ENCODE measurements at regions not wholly inside any gene's neighbourhood (a gene's known extent, or its start where the extent isn't known, plus 50 kb on each side); places are given as distances from the start of the nearest gene placed in this dataset.

DNA sequence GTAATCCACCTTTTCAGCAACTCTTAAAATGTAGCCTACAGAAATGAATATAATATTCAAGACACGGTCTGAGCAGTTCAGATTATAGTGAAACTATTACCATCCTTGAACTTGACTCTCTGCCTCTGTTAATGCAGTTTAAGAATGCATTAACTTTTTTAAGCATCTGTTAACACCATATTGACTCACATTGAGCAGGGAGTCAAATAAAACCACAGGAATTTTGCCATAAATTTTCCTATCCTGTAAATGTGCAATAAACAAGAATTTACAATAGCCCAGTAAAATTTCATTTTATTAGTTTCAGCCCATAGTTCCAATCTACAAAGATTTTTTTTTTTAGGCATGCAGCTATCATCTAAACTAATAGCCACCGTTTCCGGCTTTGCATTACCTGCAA lies 239.2 kb upstream of the DEFB112 start:
- DNase-seq (ENCODE audit: low spot score): no peak
- no peaks in the 10 kb centered on the region for H3K36me3 ChIP-seq (ENCODE audit: insufficient read depth, low read length, poor library complexity, severe bottlenecking)
- no peak for TF ChIP-seq CTCF (conservative IDR thresholded peaks at IDR 0.05; ENCODE audit: low read depth, low read length)
- no peak for TF ChIP-seq EZH2 (IDR thresholded peaks at IDR 0.05; ENCODE audit: borderline replicate concordance, low read depth, low read length, poor library complexity, severe bottlenecking)
- CTCF ChIA-PET: no interaction called here
- no peak overlapping the region for H3K27ac ChIP-seq (ENCODE audit: low read depth, low read length, poor library complexity, severe bottlenecking)
- no peaks in the 10 kb centered on the region for H3K4me1 ChIP-seq (ENCODE audit: insufficient read depth, low read length, poor library complexity, severe bottlenecking)
- POLR2A ChIA-PET (ENCODE audit: low non-redundant PET): no interaction called here
- H3K27me3 ChIP-seq (replicated peaks; ENCODE audit: insufficient read depth, low read depth, low read length, poor library complexity): peaks cover 10% of the 10 kb centered on the region
- no peaks in the 10 kb centered on the region for H3K9me3 ChIP-seq (ENCODE audit: low read depth, low read length, poor library complexity, severe bottlenecking)
- H3K4me3 ChIP-seq (ENCODE audit: low read depth, low read length, poor library complexity, severe bottlenecking): no peak overlapping the region
- intact Hi-C loops (cut with micrococcal nuclease; ENCODE audit: unreplicated experiment): no loop called here
- no TSS peak for BruUV-seq (replicated peaks)

GRCh38 chr6:50289366-50289765 lies 239.6 kb upstream of the DEFB112 start:
- TF ChIP-seq CTCF (conservative IDR thresholded peaks at IDR 0.05; ENCODE audit: low read depth, low read length) (no peak), EZH2 (IDR thresholded peaks at IDR 0.05; ENCODE audit: borderline replicate concordance, low read depth, low read length, poor library complexity, severe bottlenecking) (no peak)
- no peak overlapping the region for H3K27ac ChIP-seq (ENCODE audit: low read depth, low read length, poor library complexity, severe bottlenecking)
- no peaks in the 10 kb centered on the region for H3K9me3 ChIP-seq (ENCODE audit: low read depth, low read length, poor library complexity, severe bottlenecking)
- intact Hi-C loops (cut with micrococcal nuclease; ENCODE audit: unreplicated experiment): no loop called here
- H3K4me3 ChIP-seq (ENCODE audit: low read depth, low read length, poor library complexity, severe bottlenecking): no peak overlapping the region
- no peaks in the 10 kb centered on the region for H3K36me3 ChIP-seq (ENCODE audit: insufficient read depth, low read length, poor library complexity, severe bottlenecking)
- ChIA-PET CTCF (no interaction called here), POLR2A (ENCODE audit: low non-redundant PET) (no interaction called here)
- H3K4me1 ChIP-seq (ENCODE audit: insufficient read depth, low read length, poor library complexity, severe bottlenecking): no peaks in the 10 kb centered on the region
- DNase-seq (ENCODE audit: low spot score): no peak
- BruUV-seq (replicated peaks): no TSS peak
- peaks cover 10% of the 10 kb centered on the region for H3K27me3 ChIP-seq (replicated peaks; ENCODE audit: insufficient read depth, low read depth, low read length, poor library complexity)

DNA sequence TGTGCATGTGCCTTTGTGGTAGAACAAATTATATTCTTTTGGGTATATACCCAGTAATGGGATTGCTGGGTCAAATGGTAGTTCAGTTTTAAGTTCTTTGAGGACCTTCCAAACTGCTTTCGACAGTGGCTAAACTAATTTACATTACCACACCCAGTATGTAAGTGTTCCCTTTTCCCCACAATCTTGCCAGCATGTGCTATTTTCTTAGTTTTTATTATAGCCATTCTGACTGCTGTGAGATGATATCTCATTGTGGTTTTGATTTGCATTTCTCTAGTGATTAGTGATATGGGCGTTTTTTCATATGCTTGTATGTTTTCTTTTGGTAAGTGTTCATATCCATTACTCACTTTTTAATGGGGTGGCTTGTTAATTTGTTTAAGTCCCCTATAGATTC lies 251.6 kb upstream of the DEFB112 start:
- H3K36me3 ChIP-seq (ENCODE audit: insufficient read depth, low read length, poor library complexity, severe bottlenecking): no peaks in the 10 kb centered on the region
- intact Hi-C loops (cut with micrococcal nuclease; ENCODE audit: unreplicated experiment): no loop called here
- TF ChIP-seq EZH2 (IDR thresholded peaks at IDR 0.05; ENCODE audit: borderline replicate concordance, low read depth, low read length, poor library complexity, severe bottlenecking) (no peak), CTCF (conservative IDR thresholded peaks at IDR 0.05; ENCODE audit: low read depth, low read length) (no peak)

More for the DNA sequence above, 251.6 kb upstream of the DEFB112 start:
- H3K4me3 ChIP-seq (ENCODE audit: low read depth, low read length, poor library complexity, severe bottlenecking): no peak overlapping the region
- H3K27me3 ChIP-seq (replicated peaks; ENCODE audit: insufficient read depth, low read depth, low read length, poor library complexity): no peaks in the 10 kb centered on the region
- H3K9me3 ChIP-seq (ENCODE audit: low read depth, low read length, poor library complexity, severe bottlenecking): no peaks in the 10 kb centered on the region
- POLR2A ChIA-PET (ENCODE audit: low non-redundant PET): no interaction called here
- BruUV-seq (replicated peaks): no TSS peak
- no peaks in the 10 kb centered on the region for H3K4me1 ChIP-seq (ENCODE audit: insufficient read depth, low read length, poor library complexity, severe bottlenecking)
- DNase-seq (ENCODE audit: low spot score): no peak
- CTCF ChIA-PET: no interaction called here
- no peak overlapping the region for H3K27ac ChIP-seq (ENCODE audit: low read depth, low read length, poor library complexity, severe bottlenecking)

Data from A673 (cell line).